ENCODE measurements at regions not wholly inside any gene's neighbourhood (a gene's known extent, or its start where the extent isn't known, plus 50 kb on each side); places are given as distances from the start of the nearest gene placed in this dataset.
"Not testable (repeated sequence)": the region's sequence is repeated elsewhere in the genome, so short reads cannot be mapped to it uniquely, and the experiment has no call there.

DNA sequence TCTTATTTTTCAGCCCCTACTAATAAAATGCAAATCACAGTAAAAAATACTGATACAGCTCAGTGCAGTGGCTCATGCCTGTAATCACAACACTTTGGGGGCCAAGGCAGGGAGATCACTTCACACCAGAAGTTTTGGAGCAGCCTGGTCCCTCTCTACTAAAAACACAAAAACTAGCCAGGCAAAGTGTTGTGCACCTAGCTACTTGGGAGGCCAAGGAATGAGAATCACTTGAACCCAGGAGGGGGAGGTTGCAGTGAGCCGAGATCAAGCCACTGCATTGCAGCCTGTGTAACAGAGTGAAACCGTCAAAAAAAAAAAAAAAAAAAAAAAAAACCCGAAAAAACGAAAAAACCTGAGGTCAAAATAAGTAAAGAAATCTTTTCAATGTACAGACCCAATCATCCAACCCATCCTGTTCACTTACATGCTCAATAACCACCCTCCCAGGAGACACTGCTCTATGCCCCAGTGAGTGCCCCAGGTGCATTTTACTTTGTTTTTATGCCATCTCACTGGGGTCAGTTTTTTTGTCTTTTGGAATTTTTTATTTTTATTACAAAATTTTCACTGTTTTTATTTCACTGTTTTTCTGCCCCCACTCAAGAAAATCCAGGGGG, 107.0 kb downstream of the ZNF486 start:
- Histone ChIP-seq H3K9me3 (no peaks in the 10 kb centered on the region), H3K4me1 (no peaks in the 10 kb centered on the region), H3K36me3 (no peaks in the 10 kb centered on the region), H3K4me3 (ENCODE audit: low read depth, low read length) (no peak overlapping the region), H3K27me3 (no peaks in the 10 kb centered on the region)
- TF ChIP-seq, protein P1, sequence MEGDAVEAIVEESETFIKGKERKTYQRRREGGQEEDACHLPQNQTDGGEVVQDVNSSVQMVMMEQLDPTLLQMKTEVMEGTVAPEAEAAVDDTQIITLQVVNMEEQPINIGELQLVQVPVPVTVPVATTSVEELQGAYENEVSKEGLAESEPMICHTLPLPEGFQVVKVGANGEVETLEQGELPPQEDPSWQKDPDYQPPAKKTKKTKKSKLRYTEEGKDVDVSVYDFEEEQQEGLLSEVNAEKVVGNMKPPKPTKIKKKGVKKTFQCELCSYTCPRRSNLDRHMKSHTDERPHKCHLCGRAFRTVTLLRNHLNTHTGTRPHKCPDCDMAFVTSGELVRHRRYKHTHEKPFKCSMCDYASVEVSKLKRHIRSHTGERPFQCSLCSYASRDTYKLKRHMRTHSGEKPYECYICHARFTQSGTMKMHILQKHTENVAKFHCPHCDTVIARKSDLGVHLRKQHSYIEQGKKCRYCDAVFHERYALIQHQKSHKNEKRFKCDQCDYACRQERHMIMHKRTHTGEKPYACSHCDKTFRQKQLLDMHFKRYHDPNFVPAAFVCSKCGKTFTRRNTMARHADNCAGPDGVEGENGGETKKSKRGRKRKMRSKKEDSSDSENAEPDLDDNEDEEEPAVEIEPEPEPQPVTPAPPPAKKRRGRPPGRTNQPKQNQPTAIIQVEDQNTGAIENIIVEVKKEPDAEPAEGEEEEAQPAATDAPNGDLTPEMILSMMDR (IDR thresholded peaks at IDR 0.05; ENCODE audit: low read depth, low read length), result no peak
- DNase-seq, result no peak

DNA sequence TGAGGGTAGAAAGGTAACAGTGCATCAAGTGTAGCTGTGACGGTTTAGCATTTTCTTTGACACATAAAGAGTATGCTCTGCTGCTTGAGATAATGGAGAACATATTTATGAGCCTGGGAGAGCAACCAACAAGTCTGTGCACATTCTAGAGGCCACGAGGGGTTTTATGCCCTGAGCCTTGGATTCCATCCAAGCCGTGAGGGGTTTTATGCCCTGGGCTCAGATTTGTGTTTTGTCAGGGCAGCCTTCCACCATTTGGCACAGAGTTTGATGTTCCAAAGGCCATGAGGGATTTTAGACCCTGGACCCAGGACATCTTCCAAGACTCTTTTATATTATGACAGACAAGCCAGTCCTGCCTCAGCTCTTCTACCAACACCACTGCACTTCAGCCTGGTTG, 106.4 kb downstream of the ZNF486 start:
- Histone ChIP-seq H3K4me1 (no peaks in the 10 kb centered on the region), H3K27me3 (no peaks in the 10 kb centered on the region), H3K4me3 (ENCODE audit: low read depth, low read length) (no peak overlapping the region), H3K36me3 (no peaks in the 10 kb centered on the region), H3K9me3 (no peaks in the 10 kb centered on the region)
- DNase-seq, result no peak
- TF ChIP-seq, protein P1 (IDR thresholded peaks at IDR 0.05; ENCODE audit: low read depth, low read length), result no peak

DNA sequence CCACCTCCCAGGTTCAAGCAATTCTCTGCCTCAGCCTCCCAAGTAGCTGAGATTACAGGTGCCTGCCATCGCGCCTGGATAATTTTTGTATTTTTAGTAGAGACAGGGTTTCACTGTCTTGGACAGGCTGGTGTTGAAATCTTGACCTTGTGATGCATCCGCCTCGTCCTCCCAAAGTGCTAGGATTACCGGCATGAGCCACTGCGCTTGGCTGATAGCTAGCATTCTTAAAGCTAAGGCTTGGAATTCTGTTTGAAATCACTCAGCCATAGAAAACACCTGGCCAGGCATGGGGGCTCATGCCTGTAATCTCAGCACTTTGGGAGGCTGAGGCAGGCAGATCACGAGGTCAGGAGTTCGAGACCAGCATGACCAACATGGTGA, 105.6 kb downstream of the ZNF486 start:
- not testable (repeated sequence) for H3K27me3 ChIP-seq; H3K4me3 ChIP-seq (ENCODE audit: low read depth, low read length); DNase-seq; H3K4me1 ChIP-seq; H3K36me3 ChIP-seq; H3K9me3 ChIP-seq

DNA sequence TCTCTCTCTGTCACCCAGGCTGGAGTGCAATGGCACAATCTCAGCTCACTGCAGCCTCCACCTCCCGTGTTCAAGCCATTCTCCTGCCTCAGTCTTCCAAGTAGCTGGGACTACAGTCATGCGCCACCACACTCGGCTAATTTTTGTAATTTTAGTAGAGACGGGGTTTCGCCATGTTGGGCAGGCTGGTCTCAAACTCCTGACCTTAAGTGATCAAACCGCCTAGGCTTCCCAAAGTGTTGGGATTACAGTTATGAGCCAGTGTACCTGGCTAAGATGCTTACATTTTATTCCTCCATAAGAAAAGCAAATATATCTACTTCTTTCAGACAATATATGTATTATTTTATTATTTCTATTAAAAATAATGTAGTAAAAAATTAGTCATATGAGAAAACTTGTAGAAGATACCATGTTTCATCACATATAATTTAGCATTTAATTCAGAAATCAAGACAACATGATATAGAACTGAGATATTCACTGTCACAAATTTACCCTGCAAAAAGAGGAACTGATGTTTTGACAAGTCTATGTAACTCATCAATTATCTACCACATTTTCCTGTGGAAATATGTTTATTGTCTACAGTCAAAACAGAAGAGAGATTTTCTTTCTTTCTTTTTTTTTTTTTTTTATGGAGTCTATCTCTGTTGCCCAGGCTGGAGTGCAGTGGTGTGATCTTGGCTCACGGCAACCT, 105.1 kb downstream of the ZNF486 start:
- not testable (repeated sequence) for H3K27me3 ChIP-seq; H3K4me1 ChIP-seq; H3K36me3 ChIP-seq; H3K4me3 ChIP-seq (ENCODE audit: low read depth, low read length); H3K9me3 ChIP-seq; DNase-seq

DNA sequence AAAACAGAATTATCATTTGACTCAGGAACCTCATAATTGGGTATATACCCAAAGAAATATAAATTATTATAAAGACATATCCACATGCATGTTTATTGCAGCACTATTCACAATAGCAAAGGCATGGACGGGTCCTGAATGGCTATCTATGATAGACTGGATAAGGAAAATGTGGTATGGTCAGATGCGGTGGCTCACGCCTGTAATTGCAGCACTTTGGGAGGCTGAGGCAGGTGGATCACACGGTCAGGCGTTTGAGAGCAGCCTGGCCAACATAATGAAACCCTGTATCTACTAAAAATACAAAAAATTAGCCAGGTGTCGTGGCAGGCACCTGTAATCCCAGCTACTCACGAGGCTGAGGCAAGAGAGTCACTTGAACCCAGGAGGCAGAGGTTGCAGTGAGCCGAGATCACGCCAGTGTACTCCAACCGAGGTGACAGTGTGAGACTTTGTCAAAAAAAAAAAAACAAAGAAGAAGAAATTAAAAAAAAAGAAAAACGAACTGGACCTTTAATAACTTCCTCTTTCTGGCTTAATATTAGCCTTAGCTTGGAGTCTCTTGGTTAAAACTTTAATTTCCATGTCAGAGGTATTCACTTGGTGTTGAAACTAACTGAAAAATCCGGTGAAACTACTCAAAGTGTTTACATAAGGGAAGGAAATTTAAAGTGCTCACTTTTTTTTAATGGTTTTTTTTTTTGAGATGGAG, 104.4 kb downstream of the ZNF486 start:
- Histone ChIP-seq H3K4me1 (no peaks in the 10 kb centered on the region), H3K27me3 (no peaks in the 10 kb centered on the region), H3K4me3 (ENCODE audit: low read depth, low read length) (no peak overlapping the region), H3K36me3 (no peaks in the 10 kb centered on the region), H3K9me3 (no peaks in the 10 kb centered on the region)
- DNase-seq, result no peak
- TF ChIP-seq, protein P1 (IDR thresholded peaks at IDR 0.05; ENCODE audit: low read depth, low read length), result no peak

DNA sequence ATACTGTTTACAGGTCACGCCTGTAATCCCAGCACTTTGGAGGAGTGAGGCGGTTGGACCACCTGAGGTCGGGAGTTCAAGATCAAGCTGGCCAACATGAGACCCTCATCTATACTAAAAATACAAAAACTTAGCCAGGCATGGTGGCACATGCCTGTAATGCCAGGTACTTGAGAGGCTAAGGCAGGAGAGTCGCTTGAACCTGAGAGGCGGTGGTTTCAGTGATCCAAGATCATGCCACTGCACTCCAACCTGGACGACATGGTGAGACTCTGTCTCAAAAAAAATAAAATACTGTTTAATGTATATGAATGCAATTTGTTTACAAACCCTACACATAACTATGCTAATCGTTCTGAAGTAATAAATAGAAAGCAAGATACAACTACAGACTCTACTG, 102.4 kb downstream of the ZNF486 start:
- no peaks in the 10 kb centered on the region for H3K27me3 ChIP-seq
- TF ChIP-seq, protein P1 (IDR thresholded peaks at IDR 0.05; ENCODE audit: low read depth, low read length), result no peak
- no peak for DNase-seq
- no peaks in the 10 kb centered on the region for H3K9me3 ChIP-seq
- no peaks in the 10 kb centered on the region for H3K36me3 ChIP-seq
- no peak overlapping the region for H3K4me3 ChIP-seq (ENCODE audit: low read depth, low read length)
- no peaks in the 10 kb centered on the region for H3K4me1 ChIP-seq

DNA sequence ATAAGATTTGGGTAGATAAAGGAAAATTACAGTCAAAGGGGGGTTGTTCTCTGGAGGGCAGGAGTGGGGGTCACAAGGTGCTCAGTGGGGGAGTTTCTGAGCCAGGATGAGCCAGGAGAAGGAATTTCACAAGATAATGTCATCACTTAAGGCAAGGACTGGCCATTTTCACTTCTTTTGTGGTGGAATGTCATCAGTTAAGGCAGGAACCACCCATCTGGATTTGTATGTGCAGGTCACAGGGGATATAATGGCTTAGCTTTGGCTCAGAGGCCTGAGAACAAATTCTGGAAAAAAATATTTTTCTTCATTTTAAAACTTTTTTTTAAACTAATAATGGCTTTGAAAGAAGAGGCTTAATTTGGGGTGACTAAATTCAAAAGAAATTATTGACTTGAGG, 94.5 kb downstream of the ZNF486 start:
- not testable (repeated sequence) for H3K4me1 ChIP-seq; H3K4me3 ChIP-seq (ENCODE audit: low read depth, low read length); H3K36me3 ChIP-seq; H3K9me3 ChIP-seq; DNase-seq; H3K27me3 ChIP-seq

DNA sequence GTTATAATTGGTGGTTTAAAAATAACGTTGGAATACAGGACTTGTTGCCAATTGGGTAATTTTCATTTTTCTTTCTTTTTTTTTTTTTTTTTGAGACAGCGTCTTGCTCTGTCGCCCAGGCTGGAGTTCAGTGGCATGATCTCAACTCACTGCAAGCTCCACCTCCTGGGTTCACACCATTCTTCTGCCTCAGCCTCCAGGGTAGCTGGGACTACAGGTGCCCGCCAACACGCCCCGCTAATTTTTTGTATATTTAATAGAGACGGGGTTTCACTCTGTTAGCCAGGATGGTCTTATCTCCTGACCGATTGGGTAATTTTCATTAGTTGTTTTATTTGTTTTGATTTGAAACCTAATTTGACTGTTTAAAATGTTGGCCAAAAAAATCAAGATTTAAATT, 93.7 kb downstream of the ZNF486 start:
- not testable (repeated sequence) for H3K36me3 ChIP-seq; DNase-seq; H3K4me3 ChIP-seq (ENCODE audit: low read depth, low read length); H3K9me3 ChIP-seq; H3K4me1 ChIP-seq; H3K27me3 ChIP-seq

Measured in BE2C (cell line).